GM21786 (cell line): ENCODE measurements at regions not wholly inside any gene's neighbourhood (a gene's known extent, or its start where the extent isn't known, plus 50 kb on each side); places are given as distances from the start of the nearest gene placed in this dataset.

Experiments
- ATAC-seq: cut with Tn5 transposase; IDR thresholded peaks from one replicate; pipeline ENCODE4 v1.9.1; 2021; ENCODE audit not compliant: unreplicated experiment

DNA sequence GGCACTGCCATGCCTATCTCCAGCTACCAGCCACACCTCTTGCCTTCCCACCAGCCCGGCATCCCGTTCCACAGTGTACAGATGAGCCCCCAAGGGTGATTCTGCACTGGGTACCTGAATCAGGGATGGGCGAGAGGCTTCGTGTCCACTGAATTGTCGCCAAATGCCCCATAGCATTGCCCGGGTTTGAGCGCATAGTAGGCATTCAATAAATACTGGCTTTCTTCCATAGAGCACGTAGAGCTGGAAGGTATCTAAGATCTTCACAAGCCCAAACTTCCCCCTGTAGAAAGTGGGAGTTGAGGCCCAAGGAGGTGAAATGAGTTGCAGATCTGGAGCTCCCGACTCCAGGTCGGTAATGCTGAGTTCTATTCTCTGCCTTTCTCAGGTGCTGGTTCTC is 358.7 kb downstream of the LPIN1 start:
- ATAC-seq, result no peak

DNA sequence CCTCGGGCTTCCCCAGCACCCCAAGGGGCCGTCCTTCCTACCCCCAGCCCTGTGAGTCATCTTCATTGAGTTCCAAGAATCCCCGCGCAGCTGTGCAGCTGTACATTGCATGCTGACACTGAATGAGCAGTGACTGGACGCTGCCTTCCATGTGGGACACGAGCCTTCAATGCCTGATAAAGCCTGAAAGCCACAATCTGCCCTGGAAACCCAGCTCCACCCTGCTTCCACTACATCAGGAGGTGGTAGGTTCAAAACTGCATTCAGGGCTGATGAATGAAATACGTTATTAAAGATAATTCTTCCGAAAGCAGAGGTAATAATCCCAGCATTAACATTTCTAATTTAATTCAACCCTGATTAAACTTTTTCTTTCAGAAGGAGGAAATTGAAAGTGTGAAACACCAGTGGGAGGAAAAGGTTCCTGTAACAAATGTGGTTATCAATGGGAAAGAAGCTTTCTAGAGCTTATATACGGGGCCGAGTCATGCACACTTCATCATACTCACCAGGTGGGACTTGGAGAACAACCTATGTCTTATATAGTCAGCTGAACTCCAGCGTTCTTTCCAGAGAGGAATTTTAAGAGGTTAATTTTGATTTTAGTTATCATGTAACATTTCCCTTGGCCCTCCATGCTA is 360.1 kb downstream of the LPIN1 start:
- ATAC-seq, result peak; percentile 58

DNA sequence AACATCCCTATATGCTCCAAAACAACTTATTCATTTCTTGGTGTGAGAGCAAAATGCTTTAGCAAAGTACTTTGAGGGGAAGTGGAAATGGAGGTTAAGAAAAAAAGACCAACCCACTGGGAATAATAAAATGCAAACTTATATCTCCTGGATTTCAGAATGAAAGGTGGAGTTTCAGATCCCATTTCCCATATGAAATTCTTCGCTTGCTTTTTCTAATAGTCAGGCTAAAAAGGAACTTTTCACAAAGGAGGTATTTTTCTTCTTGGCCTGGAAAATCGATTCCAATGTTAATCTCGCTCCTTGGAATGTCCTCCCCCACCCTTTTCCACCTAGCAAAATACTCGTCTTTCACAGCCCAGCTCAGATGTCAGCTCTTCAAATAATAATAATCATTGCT is 360.9 kb downstream of the LPIN1 start:
- ATAC-seq, result no peak

GRCh38 chr2:12107939-12108338 is 361.5 kb downstream of the LPIN1 start:
- ATAC-seq, result no peak

- ATAC-seq, result no peak
These were observed 363.1 kb downstream of the LPIN1 start for GRCh38 chr2:12109363-12110017.

GRCh38 chr2:12110074-12110473 is 363.6 kb downstream of the LPIN1 start:
- ATAC-seq, result no peak

DNA sequence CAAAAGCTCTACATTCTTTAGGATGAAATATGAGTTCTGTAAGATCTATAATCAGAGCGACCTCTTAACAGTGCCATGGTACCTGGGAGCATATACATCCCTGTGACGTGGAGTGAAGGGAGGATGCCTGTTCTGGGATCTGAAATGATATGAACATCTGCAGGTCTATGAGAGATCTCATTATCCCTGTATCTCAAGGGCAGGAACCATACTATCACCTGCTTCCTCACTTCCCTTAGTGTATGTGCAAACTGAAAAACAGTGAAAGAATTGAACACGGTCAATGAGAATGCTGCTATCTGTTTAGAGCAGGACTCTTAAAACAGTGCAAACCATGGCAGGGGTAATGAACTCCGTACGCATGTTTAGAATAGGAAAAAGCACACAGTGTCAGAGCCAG is 364.0 kb downstream of the LPIN1 start:
- ATAC-seq, result no peak

GRCh38 chr2:12113412-12113811 is 367.0 kb downstream of the LPIN1 start:
- no peak for ATAC-seq

DNA sequence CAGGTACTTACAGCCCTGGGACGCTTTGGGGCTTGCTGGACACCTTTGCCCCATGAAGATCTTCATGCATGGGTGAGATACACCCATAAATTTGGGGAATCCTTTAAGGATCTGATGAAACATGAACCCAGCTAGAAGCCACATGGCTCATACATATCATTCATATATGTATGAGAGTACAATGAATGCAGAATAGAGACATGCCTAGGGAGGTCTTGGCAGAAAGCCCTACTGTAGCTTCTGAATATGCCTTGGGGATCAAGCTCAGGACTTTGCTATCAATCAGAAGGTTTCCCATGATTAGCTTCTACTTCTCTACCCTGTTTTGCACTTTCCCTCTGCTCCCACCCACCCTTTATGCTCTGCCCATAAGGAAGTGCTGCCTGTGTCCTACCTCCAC is 368.4 kb downstream of the LPIN1 start:
- no peak for ATAC-seq

- peak; percentile 59 for ATAC-seq
These were observed 369.9 kb downstream of the LPIN1 start for GRCh38 chr2:12116228-12116750.

DNA sequence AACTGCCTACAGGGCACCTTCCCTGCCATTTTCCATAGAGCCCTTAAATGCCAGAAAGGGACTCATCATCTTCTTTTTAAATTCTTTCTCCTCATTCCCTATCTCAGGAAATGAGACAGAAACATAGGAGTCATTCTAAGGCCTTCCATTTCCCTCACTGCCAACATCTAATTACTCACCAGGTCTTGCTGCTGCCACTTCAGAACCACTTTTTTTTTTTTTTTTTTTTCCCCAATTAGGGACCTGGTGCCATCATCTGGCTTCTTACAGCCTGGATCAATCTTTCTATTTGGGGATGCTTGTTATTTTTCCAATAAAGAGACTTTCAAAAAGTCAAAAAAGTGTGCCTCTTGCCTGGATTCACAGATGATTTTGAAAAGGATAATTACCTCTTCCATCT is 373.4 kb downstream of the LPIN1 start:
- ATAC-seq, result no peak

DNA sequence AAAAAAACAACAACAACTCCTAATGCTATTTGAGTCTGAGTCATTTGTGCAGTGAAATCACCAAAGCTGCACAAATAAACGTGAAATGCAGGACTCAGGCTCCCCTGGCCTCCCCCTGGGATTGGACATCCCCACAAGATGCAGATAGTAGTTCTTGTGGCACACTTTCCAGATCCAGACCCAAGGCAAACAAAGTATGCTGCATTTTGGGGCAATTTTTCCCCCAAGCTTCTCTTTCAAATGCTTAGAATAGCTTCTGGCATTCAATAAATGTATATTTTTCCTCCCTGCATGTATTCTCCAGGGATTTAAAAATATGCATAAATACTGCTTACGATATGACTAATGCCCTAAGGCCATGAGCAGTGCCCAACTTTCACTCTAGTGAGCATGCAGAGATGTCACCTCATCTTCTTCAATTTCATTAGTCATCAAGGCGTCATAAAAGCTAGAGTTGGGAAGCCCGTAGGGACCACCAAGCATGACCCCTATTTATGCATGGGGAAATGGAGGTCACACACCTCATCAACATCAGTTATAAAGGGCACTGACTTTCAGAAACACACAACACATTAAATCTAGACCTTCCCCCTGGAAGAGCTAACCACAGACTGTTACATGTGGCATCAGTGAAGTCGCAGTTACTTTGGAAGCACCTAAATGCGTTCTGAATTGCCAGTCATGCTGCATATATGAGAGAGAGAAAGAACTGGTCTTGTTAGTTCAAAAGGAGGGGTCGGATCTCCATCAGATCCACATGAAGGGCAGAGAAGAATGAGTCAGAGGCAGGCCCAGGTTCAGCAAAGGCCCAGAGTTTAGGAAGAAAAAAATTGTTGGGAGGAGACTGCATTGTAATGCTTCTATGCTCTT is 374.1 kb downstream of the LPIN1 start:
- ATAC-seq, result peak; percentile 41

DNA sequence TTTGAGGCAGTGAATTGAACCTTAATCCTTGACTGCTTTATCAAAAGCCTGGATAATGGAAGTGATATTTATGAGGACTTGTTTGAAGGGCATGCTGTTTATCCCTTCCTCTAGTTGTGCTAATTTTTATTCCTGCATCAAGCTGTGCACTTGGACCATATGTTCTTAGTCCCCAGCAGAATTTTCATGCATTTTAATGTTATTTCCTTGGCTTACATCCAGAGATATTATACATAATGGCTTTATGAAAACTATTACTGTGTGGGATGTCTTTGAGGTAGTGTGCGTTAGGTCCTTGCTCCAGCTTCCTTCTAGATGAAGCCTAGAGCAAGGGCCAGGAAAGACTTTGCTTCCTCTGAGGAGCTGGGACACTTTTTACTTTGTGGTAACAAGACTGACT is 378.4 kb downstream of the LPIN1 start:
- ATAC-seq, result no peak

DNA sequence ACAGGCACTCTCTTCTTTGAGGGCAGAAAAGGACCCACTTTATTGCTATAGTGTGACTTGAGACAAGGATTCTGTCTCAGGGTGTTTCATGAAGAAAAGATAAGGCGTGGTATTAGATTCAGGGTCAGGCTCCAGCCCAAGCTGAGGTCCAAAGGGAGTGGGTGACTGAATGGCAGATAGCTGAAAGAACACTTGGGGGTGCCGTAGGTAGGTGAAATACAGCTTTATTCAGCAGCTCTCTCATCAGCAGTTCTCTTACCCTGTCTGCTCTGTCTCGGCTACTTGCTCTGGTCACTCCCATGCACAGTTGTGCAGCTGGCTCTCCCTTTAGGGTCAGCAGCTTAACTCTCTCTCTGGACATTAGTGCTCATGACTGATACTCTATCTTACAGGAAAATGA is 379.9 kb downstream of the LPIN1 start:
- no peak for ATAC-seq

- ATAC-seq, result no peak
These were observed 381.2 kb downstream of the LPIN1 start for GRCh38 chr2:12127638-12128037.

DNA sequence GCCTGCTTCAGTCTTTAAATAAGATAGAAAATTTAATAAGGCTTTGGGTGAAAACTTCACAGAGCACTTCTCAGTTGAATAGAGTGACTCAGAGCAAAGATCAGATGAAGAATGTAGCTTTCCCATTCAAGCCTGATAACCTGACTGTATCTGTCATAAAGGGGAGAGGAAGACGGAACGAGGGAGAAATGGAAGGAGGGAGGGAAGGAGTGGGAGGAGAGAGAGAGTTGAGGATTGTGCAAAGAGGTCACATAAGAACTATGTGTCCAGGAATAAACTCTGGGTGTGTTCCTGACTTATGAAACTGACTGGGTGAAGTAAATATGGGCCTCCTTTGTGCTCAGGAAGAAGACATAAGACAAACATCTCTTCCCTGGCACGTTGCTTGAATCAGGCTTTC is 385.5 kb downstream of the LPIN1 start:
- ATAC-seq, result no peak

DNA sequence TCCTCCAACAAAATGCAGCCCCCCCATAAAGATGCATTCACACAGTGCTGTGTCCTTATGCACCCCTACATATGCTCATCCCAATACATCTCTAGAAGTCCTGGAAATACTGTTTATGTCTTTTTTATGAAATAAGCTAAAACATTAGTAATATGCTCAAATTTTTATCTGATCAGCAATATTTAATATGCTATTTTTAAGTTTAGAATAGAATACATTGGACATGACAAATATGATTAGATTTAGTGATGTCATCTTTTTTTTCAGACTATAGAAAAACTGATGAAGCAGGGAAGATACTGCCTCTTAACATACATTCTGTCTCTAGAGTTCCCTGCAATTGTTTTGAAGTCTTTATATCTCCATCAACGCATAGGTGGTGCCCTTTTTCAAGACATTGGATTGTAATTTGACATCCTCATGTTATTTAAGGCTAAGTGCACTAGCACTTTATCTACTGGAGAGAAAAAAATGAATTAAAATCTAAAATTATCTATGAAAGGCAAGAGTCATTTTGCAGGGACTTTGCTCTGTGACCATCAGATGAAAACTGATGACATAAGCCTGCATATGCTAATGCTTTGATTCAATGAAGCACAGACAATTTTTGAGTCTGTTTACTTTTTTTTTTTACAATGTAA is 395.3 kb downstream of the LPIN1 start:
- no peak for ATAC-seq

- ATAC-seq, result no peak
These were observed 405.3 kb downstream of the LPIN1 start for GRCh38 chr2:12151716-12152115.

GRCh38 chr2:12152888-12153287 is 406.5 kb downstream of the LPIN1 start:
- no peak for ATAC-seq

DNA sequence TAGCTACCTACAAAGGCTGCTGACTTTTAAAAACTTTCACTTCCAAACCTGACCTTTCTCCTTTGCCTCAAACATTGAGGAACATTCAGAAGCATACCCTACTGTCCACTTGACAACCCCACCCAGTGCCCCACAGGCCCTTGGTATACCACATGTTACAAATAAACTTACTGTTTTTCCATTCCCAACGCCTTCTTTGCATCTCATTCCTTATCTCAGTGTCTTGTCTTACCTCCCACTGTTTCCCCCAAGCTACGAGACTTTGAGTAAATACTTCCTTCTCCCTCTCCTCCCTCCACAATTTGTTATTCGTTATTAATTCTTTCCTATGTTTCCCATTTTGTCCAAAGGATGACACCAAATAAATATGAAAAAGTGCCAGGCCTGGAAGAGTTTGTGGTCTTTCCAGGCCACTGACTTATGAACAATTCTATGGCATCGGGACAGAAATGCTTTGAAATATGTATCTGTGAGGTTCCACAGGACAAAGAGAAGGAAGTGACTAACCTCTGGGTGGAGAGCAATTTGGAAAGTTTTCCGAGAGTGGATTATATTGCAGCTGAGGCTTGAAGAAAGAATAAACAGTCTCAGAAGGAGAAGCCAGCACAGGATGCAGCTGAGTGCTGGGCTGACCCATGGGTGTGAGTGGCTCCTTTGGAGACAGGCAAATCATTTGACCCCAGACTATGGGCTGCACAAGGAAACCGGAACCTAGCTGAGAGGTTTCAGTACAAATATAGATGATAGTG is 409.0 kb downstream of the LPIN1 start:
- ATAC-seq, result no peak

DNA sequence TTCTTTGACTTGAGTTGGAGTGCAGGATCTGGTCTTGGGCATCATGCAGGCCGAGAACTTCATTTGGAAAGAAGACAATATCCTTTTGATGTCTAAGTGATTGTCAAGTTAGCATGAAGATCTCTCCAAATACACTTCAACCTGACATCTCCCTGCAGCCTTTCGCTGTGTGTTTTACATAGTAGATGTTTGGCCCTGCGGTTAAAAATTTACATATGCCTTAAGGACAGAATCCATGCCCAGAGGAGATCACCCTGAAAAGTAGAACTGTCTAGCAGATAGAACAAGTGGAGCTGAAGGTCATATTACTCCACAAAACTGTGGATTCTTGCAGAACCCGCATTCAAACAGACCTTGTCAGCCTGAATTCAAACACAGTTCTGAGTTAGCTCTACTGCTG is 409.9 kb downstream of the LPIN1 start:
- ATAC-seq, result no peak
